WTC11 (cell line): ENCODE measurements at regions not wholly inside any gene's neighbourhood (a gene's known extent, or its start where the extent isn't known, plus 50 kb on each side); places are given as distances from the start of the nearest gene placed in this dataset.

ENCODE experiments used
- CBFB ChIP-seq: sonication (generic); formaldehyde crosslinking; IDR thresholded peaks from 2 replicates; pipeline ENCODE4 v1.8.1; 2022; ENCODE audit warnings: mild to moderate bottlenecking, low read depth, missing genetic modification reagents
- ESRRA ChIP-seq: sonication (generic); formaldehyde crosslinking; IDR thresholded peaks from 2 replicates; pipeline ENCODE4 v1.8.1; 2022; ENCODE audit warnings: mild to moderate bottlenecking, missing genetic modification reagents, borderline replicate concordance
- ETV6 ChIP-seq: sonication (generic); formaldehyde crosslinking; IDR thresholded peaks from 2 replicates; pipeline ENCODE4 v1.8.1; 2022; ENCODE audit warnings: mild to moderate bottlenecking, missing genetic modification reagents
- GABPB1 ChIP-seq: sonication (generic); formaldehyde crosslinking; IDR thresholded peaks from 2 replicates; pipeline ENCODE4 v1.8.1; 2023; ENCODE audit warnings: mild to moderate bottlenecking, missing genetic modification reagents
- SP1 ChIP-seq: sonication (generic); formaldehyde crosslinking; conservative IDR thresholded peaks from 2 replicates; pipeline ENCODE4 v1.8.1; 2022; ENCODE audit warnings: missing genetic modification reagents
- TF ChIP-seq, protein P1 (sequence below): sonication (generic); formaldehyde crosslinking; IDR thresholded peaks from 2 replicates; pipeline ENCODE4 v1.8.0; 2023; ENCODE audit warnings: mild to moderate bottlenecking, missing genetic modification reagents
- TF ChIP-seq, protein P2 (sequence below): fragments of 200-600 bp; IDR thresholded peaks from 2 replicates; pipeline ENCODE4 v1.8.0; 2022; ENCODE audit warnings: antibody characterized with exemption
- TF ChIP-seq, protein P3 (sequence below): fragments of 250-450 bp; sonication (Bioruptor Pico); IDR thresholded peaks from 2 replicates; pipeline ENCODE4 v1.9.0; 2021; ENCODE audit warnings: mild to moderate bottlenecking

DNA sequence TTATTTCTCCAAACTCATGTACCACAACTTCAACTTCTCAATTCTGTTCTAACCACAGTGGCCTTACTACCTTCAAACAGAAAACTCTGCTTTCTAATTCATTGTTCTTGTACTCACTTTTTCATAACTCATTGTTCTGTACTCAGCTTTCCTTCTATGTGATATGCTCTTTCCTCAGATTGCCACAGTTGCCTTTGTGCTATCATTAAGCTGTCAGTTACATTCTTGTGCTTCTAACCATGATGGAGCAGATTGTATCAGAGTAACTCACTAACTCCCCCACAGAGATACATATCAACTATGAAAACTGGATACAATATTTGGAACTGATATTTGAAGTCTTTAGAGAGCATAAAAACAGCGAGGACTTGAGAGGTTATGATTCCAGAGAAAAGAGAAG, 1213.7 kb downstream of the KCNT2 start:
- TF ChIP-seq SP1 (CRISPR knock-in tag) (no peak), ESRRA (CRISPR knock-in tag) (no peak), ETV6 (CRISPR knock-in tag) (no peak), GABPB1 (CRISPR knock-in tag) (no peak), CBFB (CRISPR knock-in tag) (no peak)
- TF ChIP-seq, protein P1, sequence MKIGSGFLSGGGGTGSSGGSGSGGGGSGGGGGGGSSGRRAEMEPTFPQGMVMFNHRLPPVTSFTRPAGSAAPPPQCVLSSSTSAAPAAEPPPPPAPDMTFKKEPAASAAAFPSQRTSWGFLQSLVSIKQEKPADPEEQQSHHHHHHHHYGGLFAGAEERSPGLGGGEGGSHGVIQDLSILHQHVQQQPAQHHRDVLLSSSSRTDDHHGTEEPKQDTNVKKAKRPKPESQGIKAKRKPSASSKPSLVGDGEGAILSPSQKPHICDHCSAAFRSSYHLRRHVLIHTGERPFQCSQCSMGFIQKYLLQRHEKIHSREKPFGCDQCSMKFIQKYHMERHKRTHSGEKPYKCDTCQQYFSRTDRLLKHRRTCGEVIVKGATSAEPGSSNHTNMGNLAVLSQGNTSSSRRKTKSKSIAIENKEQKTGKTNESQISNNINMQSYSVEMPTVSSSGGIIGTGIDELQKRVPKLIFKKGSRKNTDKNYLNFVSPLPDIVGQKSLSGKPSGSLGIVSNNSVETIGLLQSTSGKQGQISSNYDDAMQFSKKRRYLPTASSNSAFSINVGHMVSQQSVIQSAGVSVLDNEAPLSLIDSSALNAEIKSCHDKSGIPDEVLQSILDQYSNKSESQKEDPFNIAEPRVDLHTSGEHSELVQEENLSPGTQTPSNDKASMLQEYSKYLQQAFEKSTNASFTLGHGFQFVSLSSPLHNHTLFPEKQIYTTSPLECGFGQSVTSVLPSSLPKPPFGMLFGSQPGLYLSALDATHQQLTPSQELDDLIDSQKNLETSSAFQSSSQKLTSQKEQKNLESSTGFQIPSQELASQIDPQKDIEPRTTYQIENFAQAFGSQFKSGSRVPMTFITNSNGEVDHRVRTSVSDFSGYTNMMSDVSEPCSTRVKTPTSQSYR (CRISPR knock-in tag), result no peak
- TF ChIP-seq, protein P2, sequence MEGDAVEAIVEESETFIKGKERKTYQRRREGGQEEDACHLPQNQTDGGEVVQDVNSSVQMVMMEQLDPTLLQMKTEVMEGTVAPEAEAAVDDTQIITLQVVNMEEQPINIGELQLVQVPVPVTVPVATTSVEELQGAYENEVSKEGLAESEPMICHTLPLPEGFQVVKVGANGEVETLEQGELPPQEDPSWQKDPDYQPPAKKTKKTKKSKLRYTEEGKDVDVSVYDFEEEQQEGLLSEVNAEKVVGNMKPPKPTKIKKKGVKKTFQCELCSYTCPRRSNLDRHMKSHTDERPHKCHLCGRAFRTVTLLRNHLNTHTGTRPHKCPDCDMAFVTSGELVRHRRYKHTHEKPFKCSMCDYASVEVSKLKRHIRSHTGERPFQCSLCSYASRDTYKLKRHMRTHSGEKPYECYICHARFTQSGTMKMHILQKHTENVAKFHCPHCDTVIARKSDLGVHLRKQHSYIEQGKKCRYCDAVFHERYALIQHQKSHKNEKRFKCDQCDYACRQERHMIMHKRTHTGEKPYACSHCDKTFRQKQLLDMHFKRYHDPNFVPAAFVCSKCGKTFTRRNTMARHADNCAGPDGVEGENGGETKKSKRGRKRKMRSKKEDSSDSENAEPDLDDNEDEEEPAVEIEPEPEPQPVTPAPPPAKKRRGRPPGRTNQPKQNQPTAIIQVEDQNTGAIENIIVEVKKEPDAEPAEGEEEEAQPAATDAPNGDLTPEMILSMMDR, result no peak
- TF ChIP-seq, protein P3, sequence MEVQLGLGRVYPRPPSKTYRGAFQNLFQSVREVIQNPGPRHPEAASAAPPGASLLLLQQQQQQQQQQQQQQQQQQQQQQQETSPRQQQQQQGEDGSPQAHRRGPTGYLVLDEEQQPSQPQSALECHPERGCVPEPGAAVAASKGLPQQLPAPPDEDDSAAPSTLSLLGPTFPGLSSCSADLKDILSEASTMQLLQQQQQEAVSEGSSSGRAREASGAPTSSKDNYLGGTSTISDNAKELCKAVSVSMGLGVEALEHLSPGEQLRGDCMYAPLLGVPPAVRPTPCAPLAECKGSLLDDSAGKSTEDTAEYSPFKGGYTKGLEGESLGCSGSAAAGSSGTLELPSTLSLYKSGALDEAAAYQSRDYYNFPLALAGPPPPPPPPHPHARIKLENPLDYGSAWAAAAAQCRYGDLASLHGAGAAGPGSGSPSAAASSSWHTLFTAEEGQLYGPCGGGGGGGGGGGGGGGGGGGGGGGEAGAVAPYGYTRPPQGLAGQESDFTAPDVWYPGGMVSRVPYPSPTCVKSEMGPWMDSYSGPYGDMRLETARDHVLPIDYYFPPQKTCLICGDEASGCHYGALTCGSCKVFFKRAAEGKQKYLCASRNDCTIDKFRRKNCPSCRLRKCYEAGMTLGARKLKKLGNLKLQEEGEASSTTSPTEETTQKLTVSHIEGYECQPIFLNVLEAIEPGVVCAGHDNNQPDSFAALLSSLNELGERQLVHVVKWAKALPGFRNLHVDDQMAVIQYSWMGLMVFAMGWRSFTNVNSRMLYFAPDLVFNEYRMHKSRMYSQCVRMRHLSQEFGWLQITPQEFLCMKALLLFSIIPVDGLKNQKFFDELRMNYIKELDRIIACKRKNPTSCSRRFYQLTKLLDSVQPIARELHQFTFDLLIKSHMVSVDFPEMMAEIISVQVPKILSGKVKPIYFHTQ (CRISPR knock-in tag), result no peak
